ENCODE measurements at regions not wholly inside any gene's neighbourhood (a gene's known extent, or its start where the extent isn't known, plus 50 kb on each side); places are given as distances from the start of the nearest gene placed in this dataset.

- TF ChIP-seq CTCF (IDR thresholded peaks at IDR 0.05) = no peak
- ATAC-seq (ENCODE audit: low FRiP score) (no peak), DNase-seq (ENCODE audit: low spot score) (no peak)
Observed at GRCh38 chr10:105514106-105514505, 873.0 kb downstream of the SORCS3 start.

- no peak for TF ChIP-seq CTCF (IDR thresholded peaks at IDR 0.05)
- no peak for ATAC-seq (ENCODE audit: low FRiP score)
- DNase-seq (ENCODE audit: low spot score) = no peak
Observed at GRCh38 chr10:105509517-105509916, 868.4 kb downstream of the SORCS3 start.

- no peak for TF ChIP-seq CTCF (IDR thresholded peaks at IDR 0.05)
- no peak for DNase-seq (ENCODE audit: low spot score)
- ATAC-seq (ENCODE audit: low FRiP score) = no peak
Observed at GRCh38 chr10:105506262-105506661, 865.2 kb downstream of the SORCS3 start.

GRCh38 chr10:105503714-105504113, 862.6 kb downstream of the SORCS3 start:
- DNase-seq (ENCODE audit: low spot score) = no peak
- TF ChIP-seq CTCF (IDR thresholded peaks at IDR 0.05) = no peak
- no peak for ATAC-seq (ENCODE audit: low FRiP score)

GRCh38 chr10:105502058-105502457, 861.0 kb downstream of the SORCS3 start:
- no peak for DNase-seq (ENCODE audit: low spot score)
- no peak for ATAC-seq (ENCODE audit: low FRiP score)
- TF ChIP-seq CTCF (IDR thresholded peaks at IDR 0.05) = no peak

GRCh38 chr10:105494944-105495343, 853.9 kb downstream of the SORCS3 start:
- TF ChIP-seq CTCF (IDR thresholded peaks at IDR 0.05) = no peak

GRCh38 chr10:105494303-105494702, 853.2 kb downstream of the SORCS3 start:
- ATAC-seq (ENCODE audit: low FRiP score) = no peak
- no peak for DNase-seq (ENCODE audit: low spot score)
- no peak for TF ChIP-seq CTCF (IDR thresholded peaks at IDR 0.05)

More at GRCh38 chr10:105494944-105495343, 853.9 kb downstream of the SORCS3 start:
- ATAC-seq (ENCODE audit: low FRiP score) (no peak), DNase-seq (ENCODE audit: low spot score) (no peak)

All from omental fat pad (tissue), 3 donors.